Breast epithelium (tissue), 3 donors: ENCODE measurements at regions not wholly inside any gene's neighbourhood (a gene's known extent, or its start where the extent isn't known, plus 50 kb on each side); places are given as distances from the start of the nearest gene placed in this dataset.

Experiments
- POLR2A ChIP-seq: fragments of 450-650 bp; IDR thresholded peaks from one replicate; pipeline ENCODE4 v1.6.1; 2016; ENCODE audit warnings: antibody characterized with exemption, mild to moderate bottlenecking, moderate library complexity
- TF ChIP-seq, protein P1 (sequence below), 3 donors: fragments of 450-650 bp; IDR thresholded peaks; one replicate each; pipeline ENCODE4 v1.5.1; 2016 to 2017; ENCODE audit warnings: antibody characterized with exemption in 3 of 3, mild to moderate bottlenecking in 3 of 3, moderate library complexity in 3 of 3

DNA sequence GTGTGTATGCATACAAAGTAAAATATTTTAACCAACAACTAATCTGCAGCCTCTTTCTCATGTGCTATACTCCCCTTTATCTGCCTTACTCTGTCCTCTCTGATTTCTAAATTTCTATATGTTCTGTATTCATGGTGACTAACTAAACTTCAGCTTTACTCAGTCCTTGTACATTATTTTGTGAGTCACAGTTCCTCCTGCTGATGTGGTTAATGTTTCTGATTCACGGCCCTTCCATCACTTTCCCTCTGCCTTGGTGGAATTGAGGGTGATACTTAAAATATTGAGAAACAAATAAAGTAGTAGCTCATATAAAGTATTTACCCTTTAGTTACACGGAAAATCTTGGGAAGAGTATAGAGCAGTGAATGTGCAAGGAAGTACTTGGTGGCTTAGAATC, 899.1 kb upstream of the ZWINT start:
- TF ChIP-seq POLR2A = no peak
- TF ChIP-seq, protein P1, sequence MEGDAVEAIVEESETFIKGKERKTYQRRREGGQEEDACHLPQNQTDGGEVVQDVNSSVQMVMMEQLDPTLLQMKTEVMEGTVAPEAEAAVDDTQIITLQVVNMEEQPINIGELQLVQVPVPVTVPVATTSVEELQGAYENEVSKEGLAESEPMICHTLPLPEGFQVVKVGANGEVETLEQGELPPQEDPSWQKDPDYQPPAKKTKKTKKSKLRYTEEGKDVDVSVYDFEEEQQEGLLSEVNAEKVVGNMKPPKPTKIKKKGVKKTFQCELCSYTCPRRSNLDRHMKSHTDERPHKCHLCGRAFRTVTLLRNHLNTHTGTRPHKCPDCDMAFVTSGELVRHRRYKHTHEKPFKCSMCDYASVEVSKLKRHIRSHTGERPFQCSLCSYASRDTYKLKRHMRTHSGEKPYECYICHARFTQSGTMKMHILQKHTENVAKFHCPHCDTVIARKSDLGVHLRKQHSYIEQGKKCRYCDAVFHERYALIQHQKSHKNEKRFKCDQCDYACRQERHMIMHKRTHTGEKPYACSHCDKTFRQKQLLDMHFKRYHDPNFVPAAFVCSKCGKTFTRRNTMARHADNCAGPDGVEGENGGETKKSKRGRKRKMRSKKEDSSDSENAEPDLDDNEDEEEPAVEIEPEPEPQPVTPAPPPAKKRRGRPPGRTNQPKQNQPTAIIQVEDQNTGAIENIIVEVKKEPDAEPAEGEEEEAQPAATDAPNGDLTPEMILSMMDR (IDR thresholded peaks at IDR 0.05) = no peak
